GM12874 (cell line): ENCODE measurements at regions not wholly inside any gene's neighbourhood (a gene's known extent, or its start where the extent isn't known, plus 50 kb on each side); places are given as distances from the start of the nearest gene placed in this dataset.

Experiments used
- TF ChIP-seq, protein P1 (sequence below): IDR thresholded peaks from 2 replicates; pipeline ENCODE4 v1.5.1; 2011; ENCODE audit warnings: low read depth, mild to moderate bottlenecking, control low read depth, low read length, moderate library complexity; ENCODE audit not compliant: insufficient read depth

DNA sequence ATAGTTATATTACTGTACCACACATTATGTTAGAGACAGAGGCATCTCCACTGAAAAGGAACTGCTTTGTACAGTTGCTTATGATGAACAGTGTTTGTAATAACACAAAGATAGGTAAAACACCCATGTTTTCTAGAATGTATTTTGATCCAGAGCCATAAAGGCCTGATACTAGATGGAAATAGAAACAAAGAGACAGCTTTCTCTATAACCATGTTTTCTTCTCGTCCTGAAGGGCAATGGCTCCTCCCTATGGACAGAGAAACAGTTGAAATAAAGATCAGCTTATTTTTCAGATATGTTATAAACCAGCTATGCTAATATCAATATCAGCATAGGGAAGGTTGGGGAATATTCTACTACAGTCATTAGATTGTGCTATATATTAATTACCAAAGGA lies 109.2 kb downstream of the ATXN7L3B start:
- TF ChIP-seq, protein P1, sequence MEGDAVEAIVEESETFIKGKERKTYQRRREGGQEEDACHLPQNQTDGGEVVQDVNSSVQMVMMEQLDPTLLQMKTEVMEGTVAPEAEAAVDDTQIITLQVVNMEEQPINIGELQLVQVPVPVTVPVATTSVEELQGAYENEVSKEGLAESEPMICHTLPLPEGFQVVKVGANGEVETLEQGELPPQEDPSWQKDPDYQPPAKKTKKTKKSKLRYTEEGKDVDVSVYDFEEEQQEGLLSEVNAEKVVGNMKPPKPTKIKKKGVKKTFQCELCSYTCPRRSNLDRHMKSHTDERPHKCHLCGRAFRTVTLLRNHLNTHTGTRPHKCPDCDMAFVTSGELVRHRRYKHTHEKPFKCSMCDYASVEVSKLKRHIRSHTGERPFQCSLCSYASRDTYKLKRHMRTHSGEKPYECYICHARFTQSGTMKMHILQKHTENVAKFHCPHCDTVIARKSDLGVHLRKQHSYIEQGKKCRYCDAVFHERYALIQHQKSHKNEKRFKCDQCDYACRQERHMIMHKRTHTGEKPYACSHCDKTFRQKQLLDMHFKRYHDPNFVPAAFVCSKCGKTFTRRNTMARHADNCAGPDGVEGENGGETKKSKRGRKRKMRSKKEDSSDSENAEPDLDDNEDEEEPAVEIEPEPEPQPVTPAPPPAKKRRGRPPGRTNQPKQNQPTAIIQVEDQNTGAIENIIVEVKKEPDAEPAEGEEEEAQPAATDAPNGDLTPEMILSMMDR: no peak

GRCh38 chr12:74647256-74647655 lies 109.6 kb downstream of the ATXN7L3B start:
- TF ChIP-seq, protein P1: no peak

DNA sequence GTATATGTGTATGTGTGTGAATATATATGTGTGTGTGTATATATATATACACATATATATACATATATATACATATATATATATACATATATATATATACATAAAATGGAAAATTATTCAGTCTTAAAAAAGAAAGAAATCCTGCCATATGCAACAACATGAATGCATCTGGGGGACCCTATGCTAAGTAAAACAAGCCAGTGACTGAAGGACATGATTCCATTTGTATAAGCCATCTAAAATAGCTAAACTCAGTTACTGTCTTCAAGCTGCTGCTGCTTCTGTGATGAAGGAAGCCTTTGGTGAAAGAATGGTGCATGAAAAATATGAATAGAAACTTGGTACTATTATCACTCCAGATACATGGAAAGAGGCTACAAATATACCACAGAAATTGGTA lies 118.6 kb downstream of the ATXN7L3B start:
- TF ChIP-seq, protein P1: no peak

DNA sequence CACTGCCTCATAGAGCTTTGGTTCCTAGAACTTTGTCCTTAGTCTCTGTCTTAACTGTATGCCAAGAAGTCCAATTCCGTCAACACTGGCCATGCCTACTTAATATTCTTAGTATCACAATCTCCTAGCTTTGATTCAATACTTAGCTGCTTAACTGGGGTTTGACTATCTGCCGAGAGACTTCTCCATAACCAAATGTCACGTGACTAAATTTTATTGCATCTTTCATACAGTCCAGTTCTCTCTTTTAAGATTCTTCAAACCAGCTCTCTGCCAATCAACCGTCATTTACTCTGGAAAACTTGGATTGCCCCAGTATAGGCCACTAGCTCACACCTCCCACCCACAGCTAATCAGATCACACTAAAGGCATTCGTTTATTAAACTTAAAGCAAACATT lies 122.8 kb downstream of the ATXN7L3B start:
- TF ChIP-seq, protein P1: no peak

GRCh38 chr12:74663958-74664357 lies 126.3 kb downstream of the ATXN7L3B start:
- TF ChIP-seq, protein P1: no peak

GRCh38 chr12:74665690-74666089 lies 128.1 kb downstream of the ATXN7L3B start:
- TF ChIP-seq, protein P1: no peak

GRCh38 chr12:74671421-74671820 lies 133.8 kb downstream of the ATXN7L3B start:
- TF ChIP-seq, protein P1: no peak

DNA sequence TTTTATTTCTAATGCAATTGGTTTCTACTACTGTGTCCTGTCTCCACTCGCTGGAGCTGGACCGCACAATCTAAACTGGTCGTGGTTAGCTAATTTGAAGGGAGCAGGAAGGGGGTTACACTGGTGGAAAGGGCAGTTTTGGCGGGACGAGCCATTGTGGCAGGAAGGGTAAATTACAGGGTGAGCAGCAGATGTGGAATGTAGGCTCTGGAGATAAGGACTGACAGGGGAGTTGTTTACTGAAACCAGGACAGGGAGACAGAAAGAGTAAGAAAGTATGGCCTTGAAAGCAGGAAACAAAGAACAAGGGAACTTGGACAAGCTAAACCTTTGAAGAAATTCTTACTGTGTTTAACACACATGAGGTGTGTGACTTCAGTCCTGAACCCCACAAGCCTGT lies 147.8 kb downstream of the ATXN7L3B start:
- TF ChIP-seq, protein P1: no peak
